A549 (cell line): ENCODE measurements at regions not wholly inside any gene's neighbourhood (a gene's known extent, or its start where the extent isn't known, plus 50 kb on each side); places are given as distances from the start of the nearest gene placed in this dataset.

Experiments used
- EP300 ChIP-seq, 2 experiments: fragments of >200 bp; sonication (Bioruptor Twin); formaldehyde crosslinking; IDR thresholded peaks; 2 replicates in 1 of 2; 3 replicates in 1 of 2; pipeline ENCODE4 v1.6.1; 2016 to 2017
- TF ChIP-seq, protein P1 (sequence below): fragments of >200 bp; sonication (Bioruptor Twin); formaldehyde crosslinking; IDR thresholded peaks from 3 replicates; pipeline ENCODE4 v1.5.1; 2016
- TF ChIP-seq, protein P2 (sequence below): fragments of >200 bp; sonication (Bioruptor Twin); formaldehyde crosslinking; IDR thresholded peaks from 3 replicates; pipeline ENCODE4 v1.6.1; 2016
- TF ChIP-seq, protein P3 (sequence below): fragments of 450-650 bp; IDR thresholded peaks from 2 replicates; pipeline ENCODE4 v1.6.1; 2014; ENCODE audit warnings: antibody characterized with exemption

DNA sequence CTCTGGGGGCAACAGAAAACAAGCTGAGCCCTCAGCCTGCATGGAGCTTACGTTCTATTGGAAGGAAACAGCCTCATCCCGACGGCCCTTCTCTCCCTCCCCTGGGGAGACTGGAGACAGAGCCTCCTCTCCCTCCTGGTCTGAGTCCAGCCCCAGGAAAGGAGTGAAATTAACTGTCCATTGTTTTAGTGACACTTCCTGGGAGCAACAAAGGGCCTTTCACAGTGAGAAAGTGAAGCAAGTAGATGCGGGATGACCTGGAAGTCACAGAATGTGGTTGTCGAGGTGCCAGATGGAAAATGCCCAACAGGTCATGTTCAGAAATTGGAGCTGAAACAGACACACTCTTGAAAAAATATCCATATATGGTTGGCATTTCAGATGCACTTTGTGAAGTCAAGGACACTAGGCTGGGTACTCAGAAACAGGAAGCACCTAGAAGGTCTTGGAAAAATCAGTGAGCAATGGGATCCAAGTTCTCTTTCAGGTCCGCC is 77.8 kb downstream of the TFAP2C start:
- TF ChIP-seq EP300 (IDR thresholded peaks at IDR 0.05) = no peak
- TF ChIP-seq, protein P1, sequence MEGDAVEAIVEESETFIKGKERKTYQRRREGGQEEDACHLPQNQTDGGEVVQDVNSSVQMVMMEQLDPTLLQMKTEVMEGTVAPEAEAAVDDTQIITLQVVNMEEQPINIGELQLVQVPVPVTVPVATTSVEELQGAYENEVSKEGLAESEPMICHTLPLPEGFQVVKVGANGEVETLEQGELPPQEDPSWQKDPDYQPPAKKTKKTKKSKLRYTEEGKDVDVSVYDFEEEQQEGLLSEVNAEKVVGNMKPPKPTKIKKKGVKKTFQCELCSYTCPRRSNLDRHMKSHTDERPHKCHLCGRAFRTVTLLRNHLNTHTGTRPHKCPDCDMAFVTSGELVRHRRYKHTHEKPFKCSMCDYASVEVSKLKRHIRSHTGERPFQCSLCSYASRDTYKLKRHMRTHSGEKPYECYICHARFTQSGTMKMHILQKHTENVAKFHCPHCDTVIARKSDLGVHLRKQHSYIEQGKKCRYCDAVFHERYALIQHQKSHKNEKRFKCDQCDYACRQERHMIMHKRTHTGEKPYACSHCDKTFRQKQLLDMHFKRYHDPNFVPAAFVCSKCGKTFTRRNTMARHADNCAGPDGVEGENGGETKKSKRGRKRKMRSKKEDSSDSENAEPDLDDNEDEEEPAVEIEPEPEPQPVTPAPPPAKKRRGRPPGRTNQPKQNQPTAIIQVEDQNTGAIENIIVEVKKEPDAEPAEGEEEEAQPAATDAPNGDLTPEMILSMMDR = no peak
- TF ChIP-seq, protein P2, sequence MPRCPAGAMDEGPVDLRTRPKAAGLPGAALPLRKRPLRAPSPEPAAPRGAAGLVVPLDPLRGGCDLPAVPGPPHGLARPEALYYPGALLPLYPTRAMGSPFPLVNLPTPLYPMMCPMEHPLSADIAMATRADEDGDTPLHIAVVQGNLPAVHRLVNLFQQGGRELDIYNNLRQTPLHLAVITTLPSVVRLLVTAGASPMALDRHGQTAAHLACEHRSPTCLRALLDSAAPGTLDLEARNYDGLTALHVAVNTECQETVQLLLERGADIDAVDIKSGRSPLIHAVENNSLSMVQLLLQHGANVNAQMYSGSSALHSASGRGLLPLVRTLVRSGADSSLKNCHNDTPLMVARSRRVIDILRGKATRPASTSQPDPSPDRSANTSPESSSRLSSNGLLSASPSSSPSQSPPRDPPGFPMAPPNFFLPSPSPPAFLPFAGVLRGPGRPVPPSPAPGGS = no peak
- TF ChIP-seq, protein P3, sequence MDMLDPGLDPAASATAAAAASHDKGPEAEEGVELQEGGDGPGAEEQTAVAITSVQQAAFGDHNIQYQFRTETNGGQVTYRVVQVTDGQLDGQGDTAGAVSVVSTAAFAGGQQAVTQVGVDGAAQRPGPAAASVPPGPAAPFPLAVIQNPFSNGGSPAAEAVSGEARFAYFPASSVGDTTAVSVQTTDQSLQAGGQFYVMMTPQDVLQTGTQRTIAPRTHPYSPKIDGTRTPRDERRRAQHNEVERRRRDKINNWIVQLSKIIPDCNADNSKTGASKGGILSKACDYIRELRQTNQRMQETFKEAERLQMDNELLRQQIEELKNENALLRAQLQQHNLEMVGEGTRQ = no peak
